GM12875 (cell line): ENCODE measurements at regions not wholly inside any gene's neighbourhood (a gene's known extent, or its start where the extent isn't known, plus 50 kb on each side); places are given as distances from the start of the nearest gene placed in this dataset.
A peak's percentile ranks its signal among the peaks of the same experiment; 100 is the strongest.
"Not testable (repeated sequence)": the region's sequence is repeated elsewhere in the genome, so short reads cannot be mapped to it uniquely, and the experiment has no call there.

Experiments
- H3K4me3 ChIP-seq: one replicate; pipeline ENCODE4 v1.5.1; 2011; ENCODE audit warnings: low read depth, low read length, control low read depth
- TF ChIP-seq, protein P1 (sequence below): IDR thresholded peaks from 2 replicates; pipeline ENCODE4 v1.5.1; 2011; ENCODE audit warnings: low read depth, mild to moderate bottlenecking, control low read depth, inconsistent platforms, low read length, moderate library complexity, borderline replicate concordance; ENCODE audit not compliant: insufficient read depth

DNA sequence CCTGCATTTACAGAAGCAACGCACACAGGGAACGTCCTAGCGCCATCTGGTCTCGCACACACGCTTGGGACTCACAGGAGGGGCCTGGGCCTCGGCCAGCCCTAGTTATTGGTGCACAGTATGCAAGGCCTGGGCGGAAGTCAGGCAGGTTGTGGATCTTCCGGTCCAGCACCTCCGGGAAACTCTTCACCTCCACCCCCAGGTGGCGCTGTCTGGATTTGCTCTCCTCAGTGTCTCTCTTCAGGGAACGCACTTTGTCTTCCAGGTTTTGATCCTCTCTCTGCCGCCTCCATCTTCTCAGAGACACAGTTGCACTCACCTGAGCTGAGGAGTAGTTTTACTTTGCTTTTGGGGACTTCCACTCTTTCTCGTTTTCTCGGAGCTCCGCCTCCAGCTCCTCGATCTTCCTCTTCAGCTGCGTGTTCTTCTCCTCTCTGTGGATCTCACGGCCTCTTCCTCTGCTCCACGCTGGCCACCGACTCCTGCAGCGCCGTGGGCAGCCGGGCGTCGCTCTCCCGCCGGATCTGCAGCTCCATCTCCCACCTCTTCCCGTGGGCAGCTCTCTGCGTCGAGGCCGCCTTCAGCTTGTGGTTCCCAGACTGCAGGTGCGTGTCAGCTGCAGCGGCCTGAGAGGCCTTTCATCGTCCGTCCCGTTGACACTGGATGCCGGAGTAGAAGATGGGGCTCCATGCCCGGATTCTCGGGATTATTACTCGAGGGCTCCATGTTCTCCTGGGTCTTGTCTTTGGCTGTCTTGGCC is 933.8 kb downstream of the TMEM121 start:
- no peak overlapping the region for H3K4me3 ChIP-seq

DNA sequence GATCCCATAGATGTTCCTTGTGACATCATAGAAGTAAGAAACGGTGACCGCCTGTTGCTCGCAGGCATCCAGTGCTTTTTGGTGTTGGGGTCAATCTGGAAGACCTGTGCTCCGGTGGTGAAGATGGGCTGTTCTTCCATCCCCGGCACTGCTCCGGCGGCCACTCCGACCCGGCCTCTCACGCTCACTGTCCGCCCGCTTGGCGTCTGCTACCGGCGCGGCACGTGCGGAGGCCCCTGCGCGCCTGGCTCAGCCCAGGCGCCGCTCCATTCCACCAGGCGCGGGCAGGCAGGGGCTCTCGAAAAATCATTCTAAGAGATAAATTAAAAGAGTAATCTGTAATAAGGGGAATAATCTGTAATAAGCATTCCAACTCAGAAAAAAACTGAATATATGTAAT is 934.5 kb downstream of the TMEM121 start:
- TF ChIP-seq, protein P1, sequence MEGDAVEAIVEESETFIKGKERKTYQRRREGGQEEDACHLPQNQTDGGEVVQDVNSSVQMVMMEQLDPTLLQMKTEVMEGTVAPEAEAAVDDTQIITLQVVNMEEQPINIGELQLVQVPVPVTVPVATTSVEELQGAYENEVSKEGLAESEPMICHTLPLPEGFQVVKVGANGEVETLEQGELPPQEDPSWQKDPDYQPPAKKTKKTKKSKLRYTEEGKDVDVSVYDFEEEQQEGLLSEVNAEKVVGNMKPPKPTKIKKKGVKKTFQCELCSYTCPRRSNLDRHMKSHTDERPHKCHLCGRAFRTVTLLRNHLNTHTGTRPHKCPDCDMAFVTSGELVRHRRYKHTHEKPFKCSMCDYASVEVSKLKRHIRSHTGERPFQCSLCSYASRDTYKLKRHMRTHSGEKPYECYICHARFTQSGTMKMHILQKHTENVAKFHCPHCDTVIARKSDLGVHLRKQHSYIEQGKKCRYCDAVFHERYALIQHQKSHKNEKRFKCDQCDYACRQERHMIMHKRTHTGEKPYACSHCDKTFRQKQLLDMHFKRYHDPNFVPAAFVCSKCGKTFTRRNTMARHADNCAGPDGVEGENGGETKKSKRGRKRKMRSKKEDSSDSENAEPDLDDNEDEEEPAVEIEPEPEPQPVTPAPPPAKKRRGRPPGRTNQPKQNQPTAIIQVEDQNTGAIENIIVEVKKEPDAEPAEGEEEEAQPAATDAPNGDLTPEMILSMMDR = no peak
- H3K4me3 ChIP-seq = no peak overlapping the region

More for the DNA sequence above, 933.8 kb downstream of the TMEM121 start:
- TF ChIP-seq, protein P1 = peak; percentile 49

DNA sequence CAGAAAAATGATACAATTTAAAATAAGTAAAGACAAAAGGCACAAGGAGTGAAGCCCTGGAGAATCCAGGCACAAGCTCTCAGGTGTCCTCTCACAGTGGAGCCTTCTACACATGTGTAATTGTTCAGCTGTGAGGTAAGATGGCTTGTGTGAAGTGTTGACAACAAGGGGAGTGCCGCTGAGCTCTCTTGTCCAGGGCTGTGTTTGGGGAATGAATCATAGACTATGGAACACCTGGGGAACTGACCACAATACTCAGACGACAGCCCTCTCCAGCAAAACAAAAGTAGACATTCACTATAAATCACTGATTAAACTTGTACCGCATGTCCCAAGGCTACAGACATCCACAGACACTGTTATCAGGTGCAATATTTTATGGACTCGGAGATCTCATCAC is 940.1 kb downstream of the TMEM121 start:
- H3K4me3 ChIP-seq = not testable (repeated sequence)

DNA sequence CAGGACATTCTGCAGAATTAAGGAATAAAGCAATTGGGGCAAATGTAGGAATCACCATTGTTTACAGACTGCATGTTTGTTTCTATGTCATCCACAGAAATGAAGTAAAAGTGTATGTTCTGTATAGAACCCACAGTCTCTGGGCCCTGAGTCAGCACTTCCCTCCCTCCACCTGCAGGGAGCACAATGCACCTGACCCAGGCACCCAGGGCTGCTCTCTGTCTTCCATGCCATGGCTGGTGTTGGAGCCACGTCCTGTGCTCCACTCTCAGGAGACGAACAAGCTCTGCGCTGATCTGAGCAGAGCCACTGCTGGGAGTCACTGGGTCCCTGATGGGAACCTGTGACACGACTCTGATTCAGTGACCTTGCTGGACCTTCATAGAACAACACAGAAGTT is 942.5 kb downstream of the TMEM121 start:
- not testable (repeated sequence) for H3K4me3 ChIP-seq
- TF ChIP-seq, protein P1 = 0 out of 2 replicates have a peak, but pooled peaks have one; percentile 12

DNA sequence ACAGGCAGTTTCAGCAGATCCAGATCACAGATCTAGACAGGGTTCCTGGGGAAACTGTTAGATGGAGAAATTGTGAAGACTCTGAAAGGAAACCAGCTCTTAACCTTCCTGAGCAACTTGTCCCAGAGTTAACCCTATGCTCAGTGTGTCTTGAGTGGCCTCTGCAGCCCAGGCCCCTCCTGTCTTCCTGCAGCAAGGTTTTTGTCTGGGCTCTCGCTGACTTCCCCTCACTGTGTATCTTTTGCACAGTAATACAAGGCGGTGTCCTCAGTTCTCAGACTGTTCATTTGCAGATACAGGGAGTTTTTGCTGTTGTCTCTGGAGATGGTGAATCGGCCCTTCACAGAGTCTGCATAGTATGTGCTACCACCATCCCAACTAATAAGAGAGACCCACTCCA is 943.6 kb downstream of the TMEM121 start:
- H3K4me3 ChIP-seq = not testable (repeated sequence)

DNA sequence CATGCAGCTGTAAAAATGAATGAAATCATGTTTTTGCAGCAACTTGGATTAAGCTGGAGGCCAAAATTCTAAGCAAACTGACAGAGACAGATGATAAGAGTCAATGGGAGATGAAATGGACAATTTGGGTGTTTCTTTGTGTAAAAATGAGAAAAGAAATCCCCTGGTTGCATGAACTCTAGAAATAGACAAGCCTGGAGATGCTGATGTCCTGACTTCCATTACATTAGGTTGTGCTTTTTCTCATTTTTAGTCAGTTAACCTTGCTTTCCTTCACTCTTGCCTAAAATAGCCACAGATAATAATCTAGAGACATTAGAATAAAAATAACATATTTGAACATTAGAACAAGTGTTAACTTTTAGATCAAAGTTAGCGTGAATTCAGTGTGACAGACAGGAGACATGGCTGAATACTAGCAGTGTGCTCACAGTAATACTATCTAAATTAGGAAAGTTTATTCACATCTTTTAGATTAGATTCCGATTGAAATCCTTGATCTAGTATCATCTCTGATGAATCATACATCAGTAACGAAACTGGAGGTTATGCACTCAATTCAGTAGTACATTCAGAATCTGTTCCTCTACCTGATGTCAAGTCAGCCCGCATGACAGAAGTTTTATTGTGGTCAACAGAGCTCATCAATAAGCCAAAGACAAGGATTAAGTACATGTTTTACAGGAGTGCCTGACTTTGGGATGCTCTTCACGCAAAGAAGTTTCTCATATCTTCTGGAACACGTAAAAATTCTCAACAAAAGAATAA is 948.1 kb downstream of the TMEM121 start:
- H3K4me3 ChIP-seq = not testable (repeated sequence)

DNA sequence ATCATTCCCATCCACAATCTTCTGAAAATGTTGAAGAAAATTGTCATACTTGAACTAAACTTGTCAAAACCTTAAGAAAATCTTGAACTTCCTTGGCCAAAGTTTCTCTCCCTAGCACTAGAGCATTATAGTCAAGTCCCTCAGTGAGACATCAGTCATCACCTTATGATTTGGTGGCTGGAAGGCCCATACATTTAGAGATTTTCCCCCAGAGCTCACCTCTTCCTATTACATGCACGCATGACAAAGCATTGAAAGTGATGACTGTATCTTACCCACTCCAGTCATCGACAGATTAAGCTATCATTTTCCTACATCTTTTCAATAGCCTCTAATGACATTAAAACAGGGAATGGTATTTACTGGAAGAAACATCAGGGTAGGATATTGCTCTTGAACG is 948.8 kb downstream of the TMEM121 start:
- not testable (repeated sequence) for H3K4me3 ChIP-seq

DNA sequence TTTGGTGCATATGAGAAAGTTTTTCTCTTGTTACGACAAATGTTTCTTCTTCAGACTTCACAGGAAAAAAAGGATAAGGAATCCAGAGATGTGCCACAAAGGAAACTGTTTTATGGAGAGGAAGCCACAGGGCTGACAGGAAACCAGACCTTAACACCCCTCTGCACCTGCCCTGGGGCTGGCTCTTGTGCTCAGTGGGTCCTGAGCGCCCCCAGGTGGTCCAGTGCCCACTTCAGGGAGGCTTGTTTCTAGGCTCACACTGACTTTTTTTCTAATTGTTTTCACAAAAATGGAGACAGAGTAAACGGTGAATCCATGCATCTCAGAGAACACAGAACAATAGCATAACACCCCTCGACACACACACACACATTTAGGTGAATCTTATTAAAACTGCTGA is 951.2 kb downstream of the TMEM121 start:
- not testable (repeated sequence) for H3K4me3 ChIP-seq

DNA sequence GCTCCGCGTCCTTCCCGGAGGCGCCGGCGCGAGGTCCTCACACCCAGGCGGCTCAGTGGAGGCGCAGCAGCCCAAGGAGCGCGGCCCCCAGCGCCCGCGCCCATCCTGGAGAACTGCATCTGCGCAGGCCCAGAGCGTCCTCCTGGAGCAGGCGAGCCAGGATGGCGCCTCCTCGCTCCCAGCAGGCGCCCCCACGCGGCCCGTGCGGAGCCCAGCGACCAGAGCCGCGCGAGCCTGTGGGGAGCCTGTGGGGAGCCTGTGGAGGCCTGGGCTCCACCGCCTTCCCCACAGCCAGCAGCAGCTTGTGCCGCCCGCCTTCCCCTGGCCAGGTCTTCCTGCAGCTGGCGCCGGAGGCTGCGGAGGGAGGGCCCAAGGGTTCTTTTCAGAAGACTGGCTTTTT is 953.9 kb downstream of the TMEM121 start:
- H3K4me3 ChIP-seq = not testable (repeated sequence)

DNA sequence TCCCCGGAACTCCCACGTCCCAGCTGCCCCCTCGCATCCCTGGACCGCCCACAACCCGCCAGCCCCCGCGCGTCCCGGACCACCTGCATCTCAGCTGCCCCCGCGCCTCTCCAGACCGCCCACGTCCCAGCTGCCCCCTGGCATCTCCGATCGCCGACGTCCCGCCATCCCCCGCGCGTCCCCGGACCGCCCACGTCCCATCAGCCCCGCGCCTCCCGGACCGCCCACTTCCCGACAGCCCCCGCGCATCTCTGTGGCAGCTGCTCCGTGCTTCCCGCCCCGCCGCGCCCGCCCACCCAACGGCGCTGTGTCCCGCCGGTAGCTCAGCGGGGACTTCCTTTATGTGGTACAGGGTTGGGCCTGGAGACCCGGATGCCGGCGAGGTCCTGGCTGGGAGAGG is 955.8 kb downstream of the TMEM121 start:
- H3K4me3 ChIP-seq = not testable (repeated sequence)

DNA sequence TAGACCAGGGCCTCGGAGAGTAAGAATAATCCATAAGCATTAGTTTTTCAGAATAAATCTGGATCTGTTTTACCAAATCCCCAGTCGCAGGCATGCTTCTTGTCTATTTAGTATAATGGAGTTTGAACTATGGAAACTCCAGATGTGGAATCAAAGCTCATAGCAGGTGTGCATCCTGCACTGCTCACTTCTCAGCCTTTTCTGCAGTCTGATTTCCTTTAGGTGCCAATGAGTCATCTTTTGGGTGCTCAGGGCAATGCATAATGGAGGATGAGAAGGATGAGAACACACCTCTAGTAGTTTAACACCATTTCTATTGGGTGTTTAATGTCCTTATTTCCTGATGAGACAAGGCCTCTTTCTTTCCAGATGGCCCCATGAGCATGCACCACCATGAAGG is 961.2 kb downstream of the TMEM121 start:
- TF ChIP-seq, protein P1 = no peak
- no peak overlapping the region for H3K4me3 ChIP-seq
